ENCODE measurements at regions not wholly inside any gene's neighbourhood (a gene's known extent, or its start where the extent isn't known, plus 50 kb on each side); places are given as distances from the start of the nearest gene placed in this dataset.
"Not testable (repeated sequence)": the region's sequence is repeated elsewhere in the genome, so short reads cannot be mapped to it uniquely, and the experiment has no call there.

GRCh38 chr2:129554373-129554772 lies 425.1 kb upstream of the RAB6C start:
- no peak for DNase-seq

- DNase-seq = no peak
Measured at GRCh38 chr2:129559101-129559500, 420.4 kb upstream of the RAB6C start.

GRCh38 chr2:129565551-129566109 lies 413.8 kb upstream of the RAB6C start:
- no peak for DNase-seq

GRCh38 chr2:129570812-129571211 lies 408.7 kb upstream of the RAB6C start:
- DNase-seq = not testable (repeated sequence)

GRCh38 chr2:129575431-129575830 lies 404.0 kb upstream of the RAB6C start:
- DNase-seq = no peak

- DNase-seq = no peak
Measured at GRCh38 chr2:129575880-129576279, 403.6 kb upstream of the RAB6C start.

- no peak for DNase-seq
Measured at GRCh38 chr2:129580001-129580400, 399.5 kb upstream of the RAB6C start.

GRCh38 chr2:129585760-129586159 lies 393.7 kb upstream of the RAB6C start:
- DNase-seq = no peak

GRCh38 chr2:129587426-129588064 lies 391.9 kb upstream of the RAB6C start:
- DNase-seq = no peak

GRCh38 chr2:129604560-129604959 lies 374.9 kb upstream of the RAB6C start:
- DNase-seq = no peak

GRCh38 chr2:129605646-129606045 lies 373.8 kb upstream of the RAB6C start:
- DNase-seq = no peak

- no peak for DNase-seq
Measured at GRCh38 chr2:129606496-129607270, 372.8 kb upstream of the RAB6C start.

- no peak for DNase-seq
Measured at GRCh38 chr2:129609224-129609623, 370.2 kb upstream of the RAB6C start.

- no peak for DNase-seq
Measured at GRCh38 chr2:129610766-129611165, 368.7 kb upstream of the RAB6C start.

GRCh38 chr2:129611471-129611870 lies 368.0 kb upstream of the RAB6C start:
- no peak for DNase-seq

GRCh38 chr2:129619471-129619870 lies 360.0 kb upstream of the RAB6C start:
- DNase-seq = no peak

GRCh38 chr2:129620411-129620810 lies 359.1 kb upstream of the RAB6C start:
- DNase-seq = no peak

GRCh38 chr2:129623783-129624182 lies 355.7 kb upstream of the RAB6C start:
- DNase-seq = no peak

- no peak for DNase-seq
Measured at GRCh38 chr2:129627437-129627836, 352.0 kb upstream of the RAB6C start.

- no peak for DNase-seq
Measured at GRCh38 chr2:129636692-129637091, 342.8 kb upstream of the RAB6C start.

- no peak for DNase-seq
Measured at GRCh38 chr2:129641371-129641770, 338.1 kb upstream of the RAB6C start.

GRCh38 chr2:129642526-129643043 lies 336.9 kb upstream of the RAB6C start:
- DNase-seq = no peak

GRCh38 chr2:129645335-129645734 lies 334.1 kb upstream of the RAB6C start:
- no peak for DNase-seq

GRCh38 chr2:129646107-129646506 lies 333.4 kb upstream of the RAB6C start:
- DNase-seq = no peak

Data from CD4-positive, alpha-beta T cell treated with Interleukin-17A for 4 hours (primary cell).